Panc1 (cell line): ENCODE measurements at regions not wholly inside any gene's neighbourhood (a gene's known extent, or its start where the extent isn't known, plus 50 kb on each side); places are given as distances from the start of the nearest gene placed in this dataset.

Experiments
- ATAC-seq: fragments of 200-7000 bp; cut with Tn5 transposase; 2 replicates; pipeline ENCODE4 v1.9.1; 2020; ENCODE audit warnings: mild to moderate bottlenecking, moderate library complexity
- BruUV-seq: library from RNA; stranded (reverse); fragments of 400-500 nt; replicated peaks from 2 replicates; lab custom pipeline; 2021; lab: Mats Ljungman, UMichigan
- CTCF ChIA-PET: fragments of 300-600 bp; sonication (Branson Sonifier 250); formaldehyde crosslinking; loops from one replicate; lab custom pipeline; 2022; ENCODE audit warnings: antibody characterized with exemption; lab: Charles Lee
- POLR2A ChIA-PET: fragments of 300-600 bp; sonication (Branson Sonifier 250); formaldehyde crosslinking; loops from one replicate; lab custom pipeline; 2022; ENCODE audit warnings: antibody characterized with exemption; lab: Charles Lee
- DNase-seq: peaks from one replicate; pipeline ENCODE4 v3.0.0-alpha.2; 2010; ENCODE audit warnings: low read depth, low spot score
- H3K27ac ChIP-seq: 2 replicates; pipeline ENCODE4 v1.5.1; 2011; ENCODE audit warnings: mild to moderate bottlenecking, low read length, inconsistent platforms
- H3K27me3 ChIP-seq: fragments of 200-500 bp; sonication (Bioruptor generic); 2 replicates; pipeline ENCODE4 v1.6.0; 2014; ENCODE audit warnings: low read length, inconsistent platforms; ENCODE audit not compliant: control insufficient read depth, insufficient read depth
- H3K36me3 ChIP-seq: fragments of 200-500 bp; sonication (Bioruptor generic); 2 replicates; pipeline ENCODE4 v1.5.1; 2014; ENCODE audit warnings: inconsistent platforms, mild to moderate bottlenecking, low read length, moderate library complexity; ENCODE audit not compliant: control insufficient read depth, insufficient read depth
- H3K4me1 ChIP-seq: 2 replicates; pipeline ENCODE4 v1.5.1; 2011; ENCODE audit warnings: inconsistent platforms, mild to moderate bottlenecking, low read length, moderate library complexity; ENCODE audit not compliant: control insufficient read depth, insufficient read depth
- H3K4me3 ChIP-seq, 2 experiments: 2 replicates each; pipeline ENCODE4 v1.5.1; 2011 to 2012; ENCODE audit warnings: low read depth in 2 of 2, low read length in 2 of 2, mild to moderate bottlenecking in 2 of 2, inconsistent platforms in 1 of 2, moderate library complexity in 1 of 2
- H3K9me3 ChIP-seq: fragments of 200-500 bp; sonication (Bioruptor generic); 2 replicates; pipeline ENCODE4 v1.5.1; 2014; ENCODE audit warnings: low read depth, mild to moderate bottlenecking, inconsistent platforms, low read length, moderate library complexity; ENCODE audit not compliant: control insufficient read depth, insufficient read depth
- POLR2AphosphoS5 ChIP-seq: IDR thresholded peaks from 2 replicates; pipeline ENCODE4 v1.6.1; 2012; ENCODE audit warnings: mild to moderate bottlenecking, low read depth, low read length, moderate library complexity
- SIN3A ChIP-seq: IDR thresholded peaks from 2 replicates; pipeline ENCODE4 v1.6.1; 2012; ENCODE audit warnings: low read depth, mild to moderate bottlenecking, low read length, moderate library complexity, borderline replicate concordance; ENCODE audit not compliant: insufficient read depth
- TCF7L2 ChIP-seq: IDR thresholded peaks from 2 replicates; pipeline ENCODE4 v1.6.1; 2011; ENCODE audit warnings: mild to moderate bottlenecking, low read depth, low read length, inconsistent platforms
- in situ Hi-C: cut with HindIII; loops from 2 replicates; pipeline ENCODE4 v1.10.0; 2016; ENCODE audit warnings: low sequenced_read_pairs, low pct_unique_long_range_greater_than_20kb
- intact Hi-C: fragments of 100-400 bp; cut with micrococcal nuclease; formaldehyde crosslinking; loops from one replicate; pipeline ENCODE4 v1.10.0; 2022; ENCODE audit not compliant: unreplicated experiment
- TF ChIP-seq, protein P1 (sequence below): fragments of 450-650 bp; IDR thresholded peaks from 2 replicates; pipeline ENCODE4 v1.5.1; 2017; ENCODE audit warnings: mild to moderate bottlenecking
- TF ChIP-seq, protein P2 (sequence below), 2 experiments: IDR thresholded peaks; 2 replicates each; pipeline ENCODE4 v1.6.1; 2011 to 2012; ENCODE audit warnings: low read depth in 2 of 2, control low read depth in 1 of 2, low read length in 1 of 2, mild to moderate bottlenecking in 1 of 2, moderate library complexity in 1 of 2; ENCODE audit not compliant: insufficient read depth in 1 of 2

DNA sequence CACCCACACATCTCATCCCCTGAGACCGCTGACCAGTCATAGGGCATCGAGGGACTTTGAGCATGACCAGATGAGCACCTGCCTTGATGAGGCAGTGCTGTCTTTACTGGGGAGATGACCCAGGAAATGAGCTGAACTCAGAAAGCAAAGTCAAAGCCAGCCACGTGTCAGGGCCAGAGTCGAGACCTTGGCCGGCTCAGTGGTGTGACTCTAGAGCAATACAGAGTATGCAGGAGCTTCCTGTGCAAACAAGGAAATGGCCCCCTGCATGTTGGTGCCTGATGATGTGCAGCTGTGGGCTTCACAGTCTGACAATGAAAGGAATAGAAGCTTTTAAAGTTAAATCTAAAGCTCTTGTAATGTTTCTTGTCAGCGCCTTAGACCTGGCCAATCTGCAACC lies 332.9 kb downstream of the PCNX1 start:
- DNase-seq: no peak
- intact Hi-C loops: no loop called here
- POLR2A ChIA-PET: interaction anchor here (0.6 kb wide), 1 partner anchor 189 kb away, joined by 17 read pairs; no protein-coding TSS in a partner anchor
- Histone ChIP-seq H3K4me3 (no peak overlapping the region), H3K9me3 (no peaks in the 10 kb centered on the region), H3K27ac (no peak overlapping the region), H3K4me1 (no peaks in the 10 kb centered on the region), H3K27me3 (no peaks in the 10 kb centered on the region), H3K36me3 (no peaks in the 10 kb centered on the region)
- TF ChIP-seq SIN3A (no peak), TCF7L2 (no peak), POLR2AphosphoS5 (no peak)
- no peak for ATAC-seq
- CTCF ChIA-PET: no interaction called here
- BruUV-seq: no TSS peak
- in situ Hi-C loops: no loop called here

DNA sequence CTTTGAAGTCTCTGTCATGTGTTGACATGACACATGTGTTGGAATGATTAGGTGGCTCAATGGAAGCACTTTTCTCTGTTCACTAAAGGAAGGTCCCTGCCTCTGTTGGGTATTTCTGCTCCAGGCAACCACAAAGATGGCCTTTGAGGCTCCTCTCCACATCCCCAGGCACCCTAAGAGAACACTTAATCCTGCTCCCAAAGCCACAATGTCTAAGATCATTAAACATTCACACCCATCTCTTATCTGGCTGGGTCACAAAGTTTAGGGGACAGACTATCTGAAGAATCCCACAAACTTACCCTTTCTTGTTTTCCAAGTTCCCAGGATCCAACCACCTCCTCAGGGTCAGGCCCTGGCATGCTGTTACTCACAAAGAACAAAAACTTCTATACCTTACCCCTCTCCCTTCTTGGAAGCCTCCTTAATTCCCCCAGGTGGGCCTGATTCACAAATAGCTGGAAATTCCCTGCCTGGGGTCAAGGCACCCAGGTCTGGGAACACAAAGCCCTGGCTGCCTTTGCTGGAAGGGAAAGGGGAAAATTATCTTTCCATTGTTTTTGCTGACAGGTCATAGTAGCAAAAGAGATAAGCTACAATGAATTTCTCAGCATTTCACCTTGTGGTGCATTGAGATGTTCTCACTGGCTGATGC lies 333.7 kb downstream of the PCNX1 start:
- DNase-seq (no peak), ATAC-seq (no peak)
- ChIA-PET CTCF (no interaction called here), POLR2A (interaction anchor here (0.6 kb wide), 1 partner anchor 190 kb away, joined by 17 read pairs; no protein-coding TSS in a partner anchor)
- TF ChIP-seq, protein P1, sequence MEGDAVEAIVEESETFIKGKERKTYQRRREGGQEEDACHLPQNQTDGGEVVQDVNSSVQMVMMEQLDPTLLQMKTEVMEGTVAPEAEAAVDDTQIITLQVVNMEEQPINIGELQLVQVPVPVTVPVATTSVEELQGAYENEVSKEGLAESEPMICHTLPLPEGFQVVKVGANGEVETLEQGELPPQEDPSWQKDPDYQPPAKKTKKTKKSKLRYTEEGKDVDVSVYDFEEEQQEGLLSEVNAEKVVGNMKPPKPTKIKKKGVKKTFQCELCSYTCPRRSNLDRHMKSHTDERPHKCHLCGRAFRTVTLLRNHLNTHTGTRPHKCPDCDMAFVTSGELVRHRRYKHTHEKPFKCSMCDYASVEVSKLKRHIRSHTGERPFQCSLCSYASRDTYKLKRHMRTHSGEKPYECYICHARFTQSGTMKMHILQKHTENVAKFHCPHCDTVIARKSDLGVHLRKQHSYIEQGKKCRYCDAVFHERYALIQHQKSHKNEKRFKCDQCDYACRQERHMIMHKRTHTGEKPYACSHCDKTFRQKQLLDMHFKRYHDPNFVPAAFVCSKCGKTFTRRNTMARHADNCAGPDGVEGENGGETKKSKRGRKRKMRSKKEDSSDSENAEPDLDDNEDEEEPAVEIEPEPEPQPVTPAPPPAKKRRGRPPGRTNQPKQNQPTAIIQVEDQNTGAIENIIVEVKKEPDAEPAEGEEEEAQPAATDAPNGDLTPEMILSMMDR: no peak
- TF ChIP-seq TCF7L2 (no peak), SIN3A (no peak), POLR2AphosphoS5 (no peak)
- TF ChIP-seq, protein P2, sequence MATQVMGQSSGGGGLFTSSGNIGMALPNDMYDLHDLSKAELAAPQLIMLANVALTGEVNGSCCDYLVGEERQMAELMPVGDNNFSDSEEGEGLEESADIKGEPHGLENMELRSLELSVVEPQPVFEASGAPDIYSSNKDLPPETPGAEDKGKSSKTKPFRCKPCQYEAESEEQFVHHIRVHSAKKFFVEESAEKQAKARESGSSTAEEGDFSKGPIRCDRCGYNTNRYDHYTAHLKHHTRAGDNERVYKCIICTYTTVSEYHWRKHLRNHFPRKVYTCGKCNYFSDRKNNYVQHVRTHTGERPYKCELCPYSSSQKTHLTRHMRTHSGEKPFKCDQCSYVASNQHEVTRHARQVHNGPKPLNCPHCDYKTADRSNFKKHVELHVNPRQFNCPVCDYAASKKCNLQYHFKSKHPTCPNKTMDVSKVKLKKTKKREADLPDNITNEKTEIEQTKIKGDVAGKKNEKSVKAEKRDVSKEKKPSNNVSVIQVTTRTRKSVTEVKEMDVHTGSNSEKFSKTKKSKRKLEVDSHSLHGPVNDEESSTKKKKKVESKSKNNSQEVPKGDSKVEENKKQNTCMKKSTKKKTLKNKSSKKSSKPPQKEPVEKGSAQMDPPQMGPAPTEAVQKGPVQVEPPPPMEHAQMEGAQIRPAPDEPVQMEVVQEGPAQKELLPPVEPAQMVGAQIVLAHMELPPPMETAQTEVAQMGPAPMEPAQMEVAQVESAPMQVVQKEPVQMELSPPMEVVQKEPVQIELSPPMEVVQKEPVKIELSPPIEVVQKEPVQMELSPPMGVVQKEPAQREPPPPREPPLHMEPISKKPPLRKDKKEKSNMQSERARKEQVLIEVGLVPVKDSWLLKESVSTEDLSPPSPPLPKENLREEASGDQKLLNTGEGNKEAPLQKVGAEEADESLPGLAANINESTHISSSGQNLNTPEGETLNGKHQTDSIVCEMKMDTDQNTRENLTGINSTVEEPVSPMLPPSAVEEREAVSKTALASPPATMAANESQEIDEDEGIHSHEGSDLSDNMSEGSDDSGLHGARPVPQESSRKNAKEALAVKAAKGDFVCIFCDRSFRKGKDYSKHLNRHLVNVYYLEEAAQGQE (IDR thresholded peaks at IDR 0.05; ENCODE audit: insufficient read depth in 1 of 2, low read depth in 2 of 2, low read length in 1 of 2): no peak
- no peak overlapping the region for H3K4me3 ChIP-seq
- BruUV-seq: no TSS peak
- no peaks in the 10 kb centered on the region for H3K36me3 ChIP-seq
- H3K9me3 ChIP-seq: no peaks in the 10 kb centered on the region
- no peaks in the 10 kb centered on the region for H3K4me1 ChIP-seq
- intact Hi-C loops: no loop called here
- in situ Hi-C loops: no loop called here
- no peak overlapping the region for H3K27ac ChIP-seq
- H3K27me3 ChIP-seq: no peaks in the 10 kb centered on the region

DNA sequence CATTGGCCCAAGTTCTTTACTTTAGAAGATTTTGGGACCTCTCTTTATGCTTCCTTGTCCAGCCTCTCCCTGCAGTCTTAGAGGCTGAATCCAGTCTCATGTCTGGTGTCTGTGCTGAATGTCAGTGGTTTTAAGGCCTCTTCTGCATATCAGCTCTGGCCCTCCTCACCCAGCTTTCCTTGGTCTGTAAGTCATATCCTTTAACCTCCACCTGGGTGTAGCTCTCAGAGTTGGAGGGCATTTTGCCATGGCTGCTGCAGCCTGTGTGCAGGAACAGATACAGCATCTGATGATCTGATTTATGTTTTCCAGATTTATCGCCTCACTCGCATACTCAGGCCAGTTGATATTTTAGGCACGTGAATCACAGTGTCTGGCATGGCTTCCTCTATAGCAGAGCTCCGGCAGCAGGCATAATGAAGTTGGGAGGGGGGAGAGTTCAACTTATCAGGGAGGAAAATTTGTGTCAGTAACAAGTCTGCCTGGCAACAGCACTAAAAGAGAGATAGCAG lies 335.0 kb downstream of the PCNX1 start:
- DNase-seq (no peak), ATAC-seq (no peak)
- Histone ChIP-seq H3K4me3 (no peak overlapping the region), H3K27ac (no peak overlapping the region), H3K4me1 (no peaks in the 10 kb centered on the region), H3K27me3 (no peaks in the 10 kb centered on the region), H3K9me3 (no peaks in the 10 kb centered on the region), H3K36me3 (no peaks in the 10 kb centered on the region)
- intact Hi-C loops (no loop called here), in situ Hi-C loops (no loop called here)
- no TSS peak for BruUV-seq
- ChIA-PET CTCF (no interaction called here), POLR2A (no interaction called here)
- TF ChIP-seq, protein P2 (IDR thresholded peaks at IDR 0.05; ENCODE audit: insufficient read depth in 1 of 2, low read depth in 2 of 2, low read length in 1 of 2): no peak
- TF ChIP-seq, protein P1: no peak
- TF ChIP-seq POLR2AphosphoS5 (no peak), SIN3A (no peak), TCF7L2 (no peak)
